SW 1271 (cell line): ENCODE measurements at regions not wholly inside any gene's neighbourhood (a gene's known extent, or its start where the extent isn't known, plus 50 kb on each side); places are given as distances from the start of the nearest gene placed in this dataset.

Experiments
- DNase-seq, 2 experiments: peaks; one replicate each; lab custom pipeline; 2025; lab: John Stamatoyannopoulos, UW

- no peak for DNase-seq
Observed at GRCh38 chr4:89549907-89550306, 242.3 kb upstream of the GPRIN3 start.

GRCh38 chr4:89545315-89545714 lies 237.7 kb upstream of the GPRIN3 start:
- no peak for DNase-seq

DNA sequence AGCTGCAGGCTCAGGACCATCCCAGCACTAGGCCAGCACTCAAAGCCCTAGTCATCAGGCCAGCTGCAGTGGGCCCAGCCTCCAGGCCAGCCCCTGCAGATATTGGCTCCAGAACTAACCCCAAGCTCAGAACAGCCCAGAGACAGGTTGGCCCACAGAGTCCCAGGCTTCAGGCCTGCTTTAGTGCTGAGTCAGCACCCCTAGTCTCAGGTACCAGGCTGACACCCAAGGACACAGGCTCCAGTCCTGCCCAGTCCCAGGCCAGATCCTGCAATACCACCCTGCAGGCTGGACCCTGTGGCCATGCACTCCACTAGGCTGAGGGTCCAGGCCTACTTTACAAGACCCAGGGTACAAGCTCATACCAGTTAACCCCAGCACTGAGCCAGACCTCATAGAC lies 234.4 kb upstream of the GPRIN3 start:
- no peak for DNase-seq

DNA sequence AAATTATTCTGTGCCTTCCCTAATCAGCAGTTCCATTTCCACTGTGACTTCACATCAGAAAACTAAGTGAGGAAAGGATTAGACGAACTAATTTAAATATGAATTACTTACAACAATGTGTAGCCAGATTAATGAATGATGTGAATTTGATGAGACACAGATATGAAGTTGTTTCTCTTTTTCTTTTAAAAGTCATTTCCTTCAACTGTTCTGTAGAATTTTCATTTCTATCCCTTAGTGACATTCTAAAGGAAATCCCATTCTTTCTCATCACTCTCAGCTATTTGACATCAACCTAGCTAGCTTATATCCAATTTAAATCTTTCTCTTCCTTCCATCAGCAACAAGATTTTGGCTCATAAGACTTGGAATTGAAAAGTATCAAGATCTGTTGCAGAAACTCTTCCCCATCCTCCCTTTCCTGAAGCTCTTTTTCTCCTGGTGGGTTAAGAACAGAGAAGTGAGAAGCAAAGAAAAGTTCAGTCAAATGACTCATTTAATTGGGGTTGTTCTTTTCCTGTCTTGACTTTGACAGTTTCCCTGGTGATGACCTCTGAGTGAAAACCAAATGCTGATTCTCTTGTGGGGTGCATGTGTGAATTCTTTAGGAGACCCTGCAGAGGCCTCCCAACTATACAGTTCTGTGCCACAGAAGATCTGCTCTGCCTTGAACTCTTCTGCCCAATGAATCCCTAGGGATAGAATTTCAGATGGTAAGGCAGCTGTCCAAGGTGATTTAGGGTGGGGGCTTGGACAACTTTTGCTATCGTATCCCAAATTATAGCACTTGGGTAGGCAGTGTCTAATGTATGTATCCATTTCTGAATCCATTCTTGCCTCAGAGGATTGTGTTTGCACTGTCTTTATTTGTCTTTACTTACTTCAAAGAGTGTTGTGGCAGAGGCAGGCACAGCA lies 232.5 kb upstream of the GPRIN3 start:
- DNase-seq: no peak

- no peak for DNase-seq
Observed at GRCh38 chr4:89539374-89539773, 231.8 kb upstream of the GPRIN3 start.

DNA sequence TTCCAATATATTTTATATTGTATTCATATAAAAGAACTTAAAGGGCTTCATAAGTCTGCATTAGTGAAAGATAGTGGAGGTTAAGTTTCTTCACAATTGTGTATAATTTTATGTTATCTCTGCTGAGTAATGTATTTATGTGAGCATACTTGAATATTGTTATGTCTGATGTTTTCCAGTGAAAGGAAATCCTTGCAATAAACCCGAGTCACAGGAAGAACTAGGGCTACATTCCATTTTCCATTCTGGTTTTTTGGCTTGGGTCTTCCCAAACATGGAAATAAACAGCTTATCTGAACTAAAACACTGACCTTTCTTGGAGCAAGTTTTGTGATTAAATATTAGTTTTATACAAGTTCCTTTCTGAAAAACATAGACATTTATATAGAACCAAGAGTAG lies 231.3 kb upstream of the GPRIN3 start:
- no peak for DNase-seq

DNA sequence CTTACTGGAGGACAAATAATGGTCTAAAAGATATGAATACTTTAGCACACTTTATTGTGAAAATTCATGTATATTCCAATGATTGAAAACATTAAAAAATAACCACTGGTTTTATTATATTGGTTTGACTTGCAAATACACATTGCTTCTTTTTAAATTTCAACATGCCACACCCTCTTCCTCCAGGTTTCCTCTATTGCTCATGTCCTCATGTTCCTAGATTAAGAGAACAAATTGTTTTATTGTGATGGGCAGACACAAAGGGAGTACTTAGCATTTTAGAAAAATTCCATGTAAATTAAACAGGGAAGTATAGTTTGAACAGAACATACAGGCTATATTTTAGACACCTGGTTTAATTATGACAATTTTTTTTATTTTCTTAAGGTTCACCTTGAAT lies 230.6 kb upstream of the GPRIN3 start:
- no peak for DNase-seq

- no peak for DNase-seq
Observed at GRCh38 chr4:89537281-89537680, 229.7 kb upstream of the GPRIN3 start.

DNA sequence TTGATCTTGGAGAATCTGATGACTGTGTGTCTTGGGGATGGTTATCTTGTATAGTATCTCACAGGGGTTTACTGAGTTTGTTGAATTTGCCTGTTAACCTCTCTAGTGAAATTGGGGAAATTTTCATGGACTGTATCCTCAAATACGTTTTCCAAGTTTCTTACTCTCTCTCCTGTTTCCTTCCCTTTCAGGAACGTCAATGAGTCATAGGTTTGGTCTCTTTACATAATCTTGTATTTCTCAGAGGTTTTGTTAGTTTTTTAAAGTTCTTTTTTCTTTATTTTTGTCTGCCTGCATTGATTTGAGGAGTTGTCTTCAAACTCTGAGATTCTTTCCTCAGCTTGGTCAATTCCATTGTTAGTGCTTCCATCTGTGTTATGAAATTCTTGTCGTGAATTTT lies 227.7 kb upstream of the GPRIN3 start:
- no peak for DNase-seq

DNA sequence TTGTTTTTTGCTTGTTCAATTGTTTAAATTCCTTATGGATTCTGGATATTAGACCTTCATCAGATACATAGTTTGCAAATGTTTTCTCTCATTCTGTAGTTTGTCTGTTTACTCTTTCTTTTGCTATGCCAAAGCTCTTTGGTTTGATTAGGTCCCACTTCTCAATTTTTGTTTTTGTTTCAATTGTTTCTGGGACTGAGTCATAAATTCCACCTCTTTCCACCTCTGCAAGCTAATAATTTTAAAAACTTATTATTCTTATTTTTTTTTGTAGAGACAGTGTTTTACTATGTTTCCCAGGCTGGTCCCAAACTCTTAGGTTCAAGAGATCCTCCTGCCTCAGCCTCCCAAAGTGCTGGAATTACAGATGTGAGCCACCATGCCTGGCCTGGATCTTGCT lies 226.8 kb upstream of the GPRIN3 start:
- DNase-seq: no peak

- DNase-seq: no peak
Observed at GRCh38 chr4:89531932-89532640, 224.5 kb upstream of the GPRIN3 start.

DNA sequence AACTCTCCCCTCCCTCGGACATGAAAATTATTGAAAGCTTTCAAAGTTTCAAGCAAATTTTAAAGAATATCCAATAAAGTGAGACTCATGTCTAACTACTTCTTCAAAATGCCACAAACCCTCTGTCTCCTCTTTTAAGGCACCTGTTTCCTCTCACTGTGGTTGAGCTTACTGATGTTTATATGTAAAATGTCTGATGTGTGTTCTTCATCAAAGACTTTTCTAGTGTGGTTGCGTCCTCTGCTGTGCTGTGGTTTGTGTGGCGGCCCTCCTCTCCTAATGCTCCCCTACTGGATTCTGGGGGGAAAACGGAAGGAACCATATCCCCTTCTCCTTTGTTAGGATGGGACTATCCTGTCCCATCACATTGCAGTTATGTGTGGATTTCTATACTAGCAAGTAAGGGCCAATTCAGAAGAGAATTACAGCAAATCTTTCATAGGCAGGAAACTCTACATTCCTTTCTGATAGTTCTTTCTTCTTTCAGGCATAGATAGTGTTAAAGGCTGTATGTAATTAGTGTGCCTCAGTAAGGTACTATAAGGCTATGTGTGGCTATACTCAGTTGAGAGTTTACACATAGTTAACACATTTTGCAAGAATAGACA lies 221.0 kb upstream of the GPRIN3 start:
- no peak for DNase-seq

GRCh38 chr4:89521826-89522225 lies 214.2 kb upstream of the GPRIN3 start:
- DNase-seq: no peak

DNA sequence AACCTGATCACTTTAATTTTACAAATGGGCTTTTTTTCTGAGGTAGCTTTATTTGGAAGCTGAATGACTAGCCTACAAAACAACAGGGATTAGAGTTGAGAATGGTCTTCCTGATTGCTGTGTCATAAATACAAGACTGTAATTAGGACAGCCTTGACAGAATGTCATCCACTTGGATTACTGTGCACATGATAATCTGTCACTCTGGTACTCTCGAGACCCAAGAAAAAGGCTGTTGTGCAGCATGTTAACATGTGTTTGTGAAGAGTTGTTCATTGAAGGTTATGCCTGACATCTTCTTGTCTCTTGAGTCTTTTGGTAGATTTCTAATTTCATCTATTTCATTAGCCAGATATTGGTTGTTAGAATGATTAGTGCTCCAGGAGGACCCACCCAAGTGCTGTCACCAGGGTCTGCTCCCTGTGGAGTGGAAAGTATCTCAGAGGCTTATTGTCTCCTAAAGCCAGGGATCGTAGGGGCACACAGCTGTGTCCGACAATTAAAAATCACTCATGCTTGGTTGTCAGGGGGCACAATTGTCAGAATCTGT lies 212.2 kb upstream of the GPRIN3 start:
- no peak for DNase-seq

DNA sequence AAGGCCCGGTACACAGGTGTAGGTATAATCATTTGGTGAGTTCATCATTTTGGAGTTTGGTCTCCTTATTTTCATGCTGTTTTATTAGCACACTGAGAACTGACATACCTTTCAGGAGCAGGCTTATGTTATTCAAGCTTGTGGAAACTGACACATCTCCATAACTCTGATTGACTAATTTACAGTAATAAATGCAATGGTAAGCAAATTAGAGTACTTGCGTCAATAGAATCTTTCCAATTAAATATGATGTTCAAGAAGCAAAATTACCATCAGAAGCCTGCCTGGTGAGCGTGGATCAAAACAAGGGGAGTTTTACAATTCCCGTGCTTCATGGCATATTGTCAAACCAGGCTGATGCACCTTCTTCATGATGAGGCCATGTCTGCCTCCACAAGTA lies 210.7 kb upstream of the GPRIN3 start:
- no peak for DNase-seq

GRCh38 chr4:89514811-89515210 lies 207.2 kb upstream of the GPRIN3 start:
- DNase-seq: no peak

DNA sequence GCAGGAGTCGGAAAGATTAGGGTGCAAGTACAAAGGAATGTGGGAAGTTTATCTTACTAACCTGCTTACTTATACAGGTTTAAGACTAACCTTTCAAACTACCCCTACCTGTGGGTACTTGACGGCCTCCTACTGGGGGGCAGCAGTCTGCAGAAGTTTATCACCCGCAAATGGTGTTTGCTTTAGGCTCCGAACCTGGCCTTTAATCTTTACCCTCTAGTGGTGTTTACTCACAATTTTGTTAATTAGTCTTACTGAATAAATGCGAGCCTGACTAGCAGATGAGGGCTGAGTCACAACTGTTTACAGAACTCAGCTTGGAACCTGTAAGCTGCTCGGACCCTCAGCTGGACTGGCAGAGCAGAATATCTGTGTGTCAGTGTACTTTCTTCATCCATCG lies 204.2 kb upstream of the GPRIN3 start:
- no peak for DNase-seq

DNA sequence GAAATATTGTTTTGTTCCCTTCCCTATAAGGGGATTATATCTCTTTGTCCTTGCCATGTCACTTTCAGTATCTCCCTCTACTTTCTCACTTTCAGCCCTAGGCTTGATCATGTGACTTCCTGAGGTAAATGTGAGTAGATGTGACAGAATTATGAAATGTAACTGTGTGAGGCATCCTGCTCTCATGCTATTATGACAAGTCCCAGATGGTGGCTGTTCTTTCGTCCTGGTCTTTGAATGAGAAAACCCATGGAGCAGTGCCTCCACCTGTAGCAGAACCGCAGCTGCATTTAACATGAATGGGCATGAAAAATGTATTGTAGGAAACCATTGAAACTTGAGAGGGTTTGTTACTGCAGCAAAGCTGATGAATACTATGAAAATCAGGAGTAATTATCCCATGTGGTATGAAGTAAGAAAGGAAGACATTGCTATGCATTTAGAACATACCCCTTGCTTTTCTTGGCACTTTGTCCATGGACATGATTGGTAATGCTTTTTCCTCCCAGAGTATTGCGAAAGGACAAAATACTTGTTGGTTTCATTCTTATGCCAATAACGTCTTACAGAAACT lies 202.2 kb upstream of the GPRIN3 start:
- no peak for DNase-seq

GRCh38 chr4:89506866-89507491 lies 199.4 kb upstream of the GPRIN3 start:
- DNase-seq: no peak

- DNase-seq: no peak
Observed at GRCh38 chr4:89502581-89502980, 195.0 kb upstream of the GPRIN3 start.

- DNase-seq: no peak
Observed at GRCh38 chr4:89497517-89498308, 190.1 kb upstream of the GPRIN3 start.
